H9 (cell line): ENCODE measurements at regions not wholly inside any gene's neighbourhood (a gene's known extent, or its start where the extent isn't known, plus 50 kb on each side); places are given as distances from the start of the nearest gene placed in this dataset.

Experiments used
- DNase-seq: peaks from one replicate; pipeline ENCODE4 v3.0.0-alpha.2; 2017
- H2AFZ ChIP-seq: one replicate; pipeline ENCODE4 v1.6.1; 2013; ENCODE audit warnings: mild to moderate bottlenecking, low read length, control low read depth, moderate library complexity
- H2AK5ac ChIP-seq: 2 replicates; pipeline ENCODE4 v1.6.1; 2013; ENCODE audit warnings: low read length, control low read depth, mixed read lengths; ENCODE audit not compliant: insufficient read length
- H2BK120ac ChIP-seq: one replicate; pipeline ENCODE4 v1.6.1; 2013; ENCODE audit warnings: low read depth, mild to moderate bottlenecking, low read length, control low read depth, inconsistent platforms; ENCODE audit not compliant: poor library complexity, severe bottlenecking
- H2BK12ac ChIP-seq: 2 replicates; pipeline ENCODE4 v1.6.1; 2013; ENCODE audit warnings: low read length, control low read depth, mixed read lengths, low read depth; ENCODE audit not compliant: insufficient read length
- H2BK15ac ChIP-seq: 2 replicates; pipeline ENCODE4 v1.6.1; 2013; ENCODE audit warnings: low read depth, low read length, control low read depth
- H2BK20ac ChIP-seq: one replicate; pipeline ENCODE4 v1.6.1; 2013; ENCODE audit warnings: low read depth, mild to moderate bottlenecking, low read length, control low read depth, inconsistent platforms; ENCODE audit not compliant: poor library complexity, severe bottlenecking
- H2BK5ac ChIP-seq: 2 replicates; pipeline ENCODE4 v1.6.1; 2013; ENCODE audit warnings: low read length, control low read depth, mixed read lengths; ENCODE audit not compliant: insufficient read length
- H3K14ac ChIP-seq: 2 replicates; pipeline ENCODE4 v1.6.1; 2013; ENCODE audit warnings: low read length, control low read depth; ENCODE audit not compliant: insufficient read depth
- H3K18ac ChIP-seq: 2 replicates; pipeline ENCODE4 v1.6.1; 2013; ENCODE audit warnings: low read depth, mild to moderate bottlenecking, mixed read lengths, low read length, control low read depth; ENCODE audit not compliant: insufficient read length
- H3K23ac ChIP-seq: 2 replicates; pipeline ENCODE4 v1.6.1; 2013; ENCODE audit warnings: low read length, control low read depth, mixed read lengths, low read depth; ENCODE audit not compliant: insufficient read length
- H3K23me2 ChIP-seq: 2 replicates; pipeline ENCODE4 v1.6.1; 2013; ENCODE audit warnings: low read depth, mild to moderate bottlenecking, mixed read lengths, low read length, control low read depth; ENCODE audit not compliant: insufficient read length, poor library complexity, severe bottlenecking
- H3K27ac ChIP-seq: 2 replicates; pipeline ENCODE4 v1.5.1; 2013; ENCODE audit warnings: low read length, control low read depth, mixed read lengths, low read depth; ENCODE audit not compliant: insufficient read length
- H3K27me3 ChIP-seq: 2 replicates; pipeline ENCODE4 v1.6.1; 2013; ENCODE audit warnings: low read length, control low read depth, inconsistent platforms; ENCODE audit not compliant: insufficient read depth
- H3K4ac ChIP-seq: 2 replicates; pipeline ENCODE4 v1.6.1; 2013; ENCODE audit warnings: low read depth, mild to moderate bottlenecking, control low read depth, inconsistent platforms, low read length, moderate library complexity
- H3K4me1 ChIP-seq: 2 replicates; pipeline ENCODE4 v1.6.1; 2013; ENCODE audit warnings: low read length, control low read depth, inconsistent platforms; ENCODE audit not compliant: insufficient read depth
- H3K4me2 ChIP-seq: 2 replicates; pipeline ENCODE4 v1.6.1; 2013; ENCODE audit warnings: low read length, control low read depth, mixed read lengths; ENCODE audit not compliant: insufficient read length, insufficient read depth
- H3K56ac ChIP-seq: 2 replicates; pipeline ENCODE4 v1.6.1; 2013; ENCODE audit warnings: low read depth, mild to moderate bottlenecking, mixed read lengths, low read length, control low read depth; ENCODE audit not compliant: insufficient read length
- H3K79me1 ChIP-seq: 2 replicates; pipeline ENCODE4 v1.6.1; 2013; ENCODE audit warnings: low read depth, mild to moderate bottlenecking, moderate library complexity, low read length, control low read depth, inconsistent platforms; ENCODE audit not compliant: insufficient read depth, poor library complexity, severe bottlenecking
- H3K79me2 ChIP-seq: 2 replicates; pipeline ENCODE4 v1.6.1; 2013; ENCODE audit warnings: low read length, control low read depth, inconsistent platforms; ENCODE audit not compliant: insufficient read depth
- H3K9ac ChIP-seq: 2 replicates; pipeline ENCODE4 v1.6.1; 2013; ENCODE audit warnings: low read length, control low read depth, mixed read lengths; ENCODE audit not compliant: insufficient read length; ENCODE audit errors: extremely low read depth
- H3K9me3 ChIP-seq: one replicate; pipeline ENCODE4 v1.6.1; 2013; ENCODE audit warnings: low read depth, low read length, inconsistent platforms; ENCODE audit not compliant: control insufficient read depth
- H3T11ph ChIP-seq: one replicate; pipeline ENCODE4 v1.6.1; 2013; ENCODE audit warnings: mild to moderate bottlenecking, low read length, control low read depth, inconsistent platforms
- H4K20me1 ChIP-seq: one replicate; pipeline ENCODE4 v1.6.1; 2013; ENCODE audit not compliant: control insufficient read depth, insufficient read length, insufficient read depth
- H4K5ac ChIP-seq: 2 replicates; pipeline ENCODE4 v1.6.1; 2013; ENCODE audit warnings: low read depth, mild to moderate bottlenecking, mixed read lengths, low read length, control low read depth; ENCODE audit not compliant: insufficient read length
- H4K8ac ChIP-seq: replicated peaks from 2 replicates; pipeline ENCODE4 v1.6.1; 2013; ENCODE audit warnings: low read length, control low read depth, mixed read lengths, low read depth; ENCODE audit not compliant: insufficient read length
- H4K91ac ChIP-seq: 2 replicates; pipeline ENCODE4 v1.6.1; 2013; ENCODE audit warnings: low read depth, mild to moderate bottlenecking, moderate library complexity, mixed read lengths, low read length, control low read depth; ENCODE audit not compliant: insufficient read length
- H3K27ac Mint-ChIP-seq, 3 experiments: 2 replicates in 2 of 3; 3 replicates in 1 of 3; pipeline ENCODE4 v1.8.0; 2020 to 2021; ENCODE audit warnings: mixed read lengths in 3 of 3, mild to moderate bottlenecking in 1 of 3, moderate library complexity in 1 of 3
- H3K27me3 Mint-ChIP-seq: 2 replicates; pipeline ENCODE4 v1.8.0; 2021; ENCODE audit warnings: low read depth, mild to moderate bottlenecking, moderate library complexity, mixed read lengths
- H3K36me3 Mint-ChIP-seq, 3 experiments: 2 replicates in 2 of 3; 3 replicates in 1 of 3; pipeline ENCODE4 v1.8.0; 2020 to 2021; ENCODE audit warnings: low read depth in 3 of 3, mixed read lengths in 3 of 3; ENCODE audit not compliant: insufficient read depth in 1 of 3
- H3K4me1 Mint-ChIP-seq, 2 experiments: 2 replicates each; pipeline ENCODE4 v1.8.0; 2020; ENCODE audit warnings: mixed read lengths in 2 of 2
- H3K4me3 Mint-ChIP-seq, 2 experiments: 2 replicates in 1 of 2; 3 replicates in 1 of 2; pipeline ENCODE4 v1.8.0; 2020 to 2021; ENCODE audit warnings: mild to moderate bottlenecking in 2 of 2, mixed read lengths in 2 of 2, moderate library complexity in 1 of 2
- H3K9me3 Mint-ChIP-seq, 2 experiments: 2 replicates in 1 of 2; 3 replicates in 1 of 2; pipeline ENCODE4 v1.8.0; 2020; ENCODE audit warnings: mild to moderate bottlenecking in 2 of 2, mixed read lengths in 2 of 2, moderate library complexity in 1 of 2
- CTCF ChIP-seq: fragments of 200-600 bp; sonication (generic); conservative IDR thresholded peaks from 3 replicates; pipeline ENCODE4 v1.8.0; 2021; ENCODE audit warnings: antibody characterized with exemption, mild to moderate bottlenecking
- WGBS: extraction: QIAGEN DNeasy Blood & Tissue Kit; methylation state at CpG from one replicate; pipeline ENCODE4 v1.1.7; 2013; ENCODE audit warnings: missing lambda C conversion rate, low lambda C conversion rate, mixed read lengths; ENCODE audit not compliant: insufficient read length; ENCODE audit errors: extremely low coverage; 5-methylcytosine and 5-hydroxymethylcytosine counted together

- no peaks in the 10 kb centered on the region for H3K79me1 ChIP-seq
- no peak overlapping the region for H4K8ac ChIP-seq
- H3K36me3 Mint-ChIP-seq = peaks cover 2 to 14% (median 7%) of the 10 kb centered on the region in 3 experiments; a peak in 6 of 7 replicates
- H4K91ac ChIP-seq = no peak overlapping the region
- no peak overlapping the region for H2BK15ac ChIP-seq
- no peak overlapping the region for H3K27ac Mint-ChIP-seq
- no peak overlapping the region for H3K4me3 Mint-ChIP-seq
- H3K27ac ChIP-seq = no peak overlapping the region
- no peak overlapping the region for H2AFZ ChIP-seq
- H3K18ac ChIP-seq = no peak overlapping the region
- H3T11ph ChIP-seq = no peak overlapping the region
- H3K14ac ChIP-seq = no peak overlapping the region
- H3K23me2 ChIP-seq = no peaks in the 10 kb centered on the region
- H2BK20ac ChIP-seq = no peak overlapping the region
- no peak overlapping the region for H4K5ac ChIP-seq
- WGBS = no CpG with 5 or more reads among the region's 8 CpGs
- peaks cover 7% of the 10 kb centered on the region for H3K27me3 Mint-ChIP-seq
- H3K4me2 ChIP-seq = no peak overlapping the region
- no peak overlapping the region for H2AK5ac ChIP-seq
- H3K79me2 ChIP-seq = no peaks in the 10 kb centered on the region
- H2BK12ac ChIP-seq = no peak overlapping the region
- no peak for TF ChIP-seq CTCF
- H2BK5ac ChIP-seq = no peak overlapping the region
- no peak overlapping the region for H3K9ac ChIP-seq
- H3K23ac ChIP-seq = no peak overlapping the region
- peaks cover 8 to 14% of the 10 kb centered on the region in 2 experiments for H3K9me3 Mint-ChIP-seq
- no peaks in the 10 kb centered on the region for H3K9me3 ChIP-seq
- H3K56ac ChIP-seq = no peak overlapping the region
- H2BK120ac ChIP-seq = no peak overlapping the region
- no peaks in the 10 kb centered on the region for H4K20me1 ChIP-seq
- H3K27me3 ChIP-seq = no peaks in the 10 kb centered on the region
- H3K4me1 ChIP-seq = no peaks in the 10 kb centered on the region
- no peak overlapping the region for H3K4ac ChIP-seq
- peaks cover 5 to 13% of the 10 kb centered on the region in 2 experiments; a peak in 3 of 4 replicates for H3K4me1 Mint-ChIP-seq
- no peak for DNase-seq
Observed at GRCh38 chr5:2998106-2998505, 246.6 kb upstream of the IRX2 start.
